ENCODE measurements at regions not wholly inside any gene's neighbourhood (a gene's known extent, or its start where the extent isn't known, plus 50 kb on each side); places are given as distances from the start of the nearest gene placed in this dataset.

GRCh38 chr9:17970277-17970676 lies 391.4 kb downstream of the SH3GL2 start:
- no peaks in the 10 kb centered on the region for H3K36me3 ChIP-seq (ENCODE audit: low read depth)
- no peak for TF ChIP-seq CTCF (IDR thresholded peaks at IDR 0.05; ENCODE audit: poor library complexity, severe bottlenecking)
- DNase-seq (ENCODE audit: low spot score) (no peak), ATAC-seq (ENCODE audit: low read depth) (no peak; the same call in 2 of the 3 replicates)
- H3K27ac ChIP-seq (ENCODE audit: poor library complexity, severe bottlenecking) = no peak overlapping the region
- no peaks in the 10 kb centered on the region for H3K27me3 ChIP-seq (ENCODE audit: insufficient read depth, poor library complexity, severe bottlenecking)
- no peaks in the 10 kb centered on the region for H3K4me1 ChIP-seq (ENCODE audit: insufficient read depth, poor library complexity, severe bottlenecking)
- no peaks in the 10 kb centered on the region for H3K9me3 ChIP-seq (ENCODE audit: severe bottlenecking)
- H3K4me3 ChIP-seq (ENCODE audit: severe bottlenecking) = no peak overlapping the region

- ATAC-seq (ENCODE audit: low read depth) = no peak
- H3K27ac ChIP-seq (ENCODE audit: poor library complexity, severe bottlenecking) = no peak overlapping the region
Measured at GRCh38 chr9:17978773-17979172, 399.9 kb downstream of the SH3GL2 start.

GRCh38 chr9:17986595-17986994 lies 407.7 kb downstream of the SH3GL2 start:
- Histone ChIP-seq H3K27ac (ENCODE audit: poor library complexity, severe bottlenecking) (no peak overlapping the region), H3K9me3 (ENCODE audit: severe bottlenecking) (no peaks in the 10 kb centered on the region), H3K27me3 (ENCODE audit: insufficient read depth, poor library complexity, severe bottlenecking) (peaks cover 4% of the 10 kb centered on the region), H3K4me3 (ENCODE audit: severe bottlenecking) (no peak overlapping the region), H3K4me1 (ENCODE audit: insufficient read depth, poor library complexity, severe bottlenecking) (no peaks in the 10 kb centered on the region), H3K36me3 (ENCODE audit: low read depth) (no peaks in the 10 kb centered on the region)
- ATAC-seq (ENCODE audit: low read depth) = no peak
- TF ChIP-seq CTCF (IDR thresholded peaks at IDR 0.05; ENCODE audit: poor library complexity, severe bottlenecking) = no peak
- DNase-seq (ENCODE audit: low spot score) = no peak

More at GRCh38 chr9:17978773-17979172, 399.9 kb downstream of the SH3GL2 start:
- no peaks in the 10 kb centered on the region for H3K27me3 ChIP-seq (ENCODE audit: insufficient read depth, poor library complexity, severe bottlenecking)
- no peak for TF ChIP-seq CTCF (IDR thresholded peaks at IDR 0.05; ENCODE audit: poor library complexity, severe bottlenecking)
- no peaks in the 10 kb centered on the region for H3K9me3 ChIP-seq (ENCODE audit: severe bottlenecking)
- no peaks in the 10 kb centered on the region for H3K4me1 ChIP-seq (ENCODE audit: insufficient read depth, poor library complexity, severe bottlenecking)
- no peaks in the 10 kb centered on the region for H3K36me3 ChIP-seq (ENCODE audit: low read depth)
- H3K4me3 ChIP-seq (ENCODE audit: severe bottlenecking) = no peak overlapping the region
- DNase-seq (ENCODE audit: low spot score) = no peak

GRCh38 chr9:17987189-17987588 lies 408.3 kb downstream of the SH3GL2 start:
- no peaks in the 10 kb centered on the region for H3K36me3 ChIP-seq (ENCODE audit: low read depth)
- H3K9me3 ChIP-seq (ENCODE audit: severe bottlenecking) = no peaks in the 10 kb centered on the region
- TF ChIP-seq CTCF (IDR thresholded peaks at IDR 0.05; ENCODE audit: poor library complexity, severe bottlenecking) = no peak
- no peak overlapping the region for H3K27ac ChIP-seq (ENCODE audit: poor library complexity, severe bottlenecking)
- no peak for DNase-seq (ENCODE audit: low spot score)
- H3K4me3 ChIP-seq (ENCODE audit: severe bottlenecking) = no peak overlapping the region
- no peaks in the 10 kb centered on the region for H3K4me1 ChIP-seq (ENCODE audit: insufficient read depth, poor library complexity, severe bottlenecking)
- H3K27me3 ChIP-seq (ENCODE audit: insufficient read depth, poor library complexity, severe bottlenecking) = peaks cover 4% of the 10 kb centered on the region
- ATAC-seq (ENCODE audit: low read depth) = no peak

- no peaks in the 10 kb centered on the region for H3K36me3 ChIP-seq (ENCODE audit: low read depth)
- H3K4me3 ChIP-seq (ENCODE audit: severe bottlenecking) = no peak overlapping the region
- H3K27me3 ChIP-seq (ENCODE audit: insufficient read depth, poor library complexity, severe bottlenecking) = peaks cover 4% of the 10 kb centered on the region
- ATAC-seq (ENCODE audit: low read depth) (no peak), DNase-seq (ENCODE audit: low spot score) (no peak)
- H3K4me1 ChIP-seq (ENCODE audit: insufficient read depth, poor library complexity, severe bottlenecking) = no peaks in the 10 kb centered on the region
- TF ChIP-seq CTCF (IDR thresholded peaks at IDR 0.05; ENCODE audit: poor library complexity, severe bottlenecking) = no peak
- no peaks in the 10 kb centered on the region for H3K9me3 ChIP-seq (ENCODE audit: severe bottlenecking)
- H3K27ac ChIP-seq (ENCODE audit: poor library complexity, severe bottlenecking) = no peak overlapping the region
Measured at GRCh38 chr9:17988489-17988888, 409.6 kb downstream of the SH3GL2 start.

Data from RWPE2 (cell line).